ENCODE measurements at regions not wholly inside any gene's neighbourhood (a gene's known extent, or its start where the extent isn't known, plus 50 kb on each side); places are given as distances from the start of the nearest gene placed in this dataset.

DNA sequence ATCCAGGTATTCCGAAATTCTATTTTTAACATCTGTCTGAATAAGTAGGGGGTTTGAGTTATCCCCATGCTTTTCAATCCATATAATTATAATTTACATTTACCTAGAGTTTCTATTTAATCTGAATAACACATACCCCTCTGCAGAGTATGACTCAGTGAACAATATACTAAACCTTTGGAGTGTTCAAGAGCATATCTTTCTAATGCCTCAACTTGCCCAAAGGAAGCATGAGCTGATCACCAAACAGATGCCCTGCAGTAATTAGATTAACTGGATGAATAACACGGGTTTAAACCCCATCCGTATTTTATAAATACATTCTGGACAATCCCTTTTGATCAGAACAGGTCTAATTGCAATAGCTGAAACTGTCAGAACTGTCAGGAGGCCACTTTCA is 897.1 kb downstream of the TFAP2A start:
- DNase-seq (ENCODE audit: low read depth, low spot score): no peak

More for the DNA sequence above, 897.1 kb downstream of the TFAP2A start:
- Histone ChIP-seq H3K9me3 (ENCODE audit: control insufficient read depth in 1 of 2, insufficient read depth in 1 of 2, low read depth in 1 of 2, low read length in 2 of 2) (no peaks in the 10 kb centered on the region), H3K36me3 (ENCODE audit: control insufficient read depth in 1 of 2, insufficient read depth in 2 of 2, low read length in 2 of 2) (no peaks in the 10 kb centered on the region), H3K4me1 (ENCODE audit: control insufficient read depth in 1 of 2, insufficient read depth in 2 of 2, low read length in 2 of 2) (peaks cover 29 to 36% of the 10 kb centered on the region in 2 experiments), H3K27ac (ENCODE audit: low read depth, low read length) (no peak overlapping the region), H2AFZ (ENCODE audit: low read depth, low read length, poor library complexity, severe bottlenecking) (no peak overlapping the region), H4K20me1 (ENCODE audit: insufficient read depth) (no peaks in the 10 kb centered on the region), H3K9ac (ENCODE audit: low read length) (no peak overlapping the region), H3K27me3 (ENCODE audit: insufficient read depth, low read length) (no peaks in the 10 kb centered on the region), H3K9me2 (ENCODE audit: insufficient read depth) (no peaks in the 10 kb centered on the region), H3K4me2 (ENCODE audit: low read length) (no peak overlapping the region), H3K79me2 (ENCODE audit: insufficient read depth, low read length) (no peaks in the 10 kb centered on the region), H3K4me3 (replicated peaks in 1 of 2; ENCODE audit: low read depth in 1 of 2, low read length in 2 of 2) (no peak overlapping the region)
- no peak for ATAC-seq
- ChIA-PET POLR2A (no interaction called here), CTCF (no interaction called here), RAD21 (ENCODE audit: low non-redundant PET in 1 of 2, low total read pairs in 2 of 2, uncharacterized antibody in 2 of 2, unreplicated experiment in 2 of 2) (no interaction called here)
- BruUV-seq (replicated peaks): no TSS peak
- intact Hi-C loops (cut with micrococcal nuclease): no loop called here
- TF ChIP-seq JUND (IDR thresholded peaks at IDR 0.05) (no peak), TCF7L2 (IDR thresholded peaks at IDR 0.05; ENCODE audit: borderline replicate concordance, extremely low read depth, insufficient read depth, insufficient read length) (no peak)
- TF ChIP-seq, protein P1, sequence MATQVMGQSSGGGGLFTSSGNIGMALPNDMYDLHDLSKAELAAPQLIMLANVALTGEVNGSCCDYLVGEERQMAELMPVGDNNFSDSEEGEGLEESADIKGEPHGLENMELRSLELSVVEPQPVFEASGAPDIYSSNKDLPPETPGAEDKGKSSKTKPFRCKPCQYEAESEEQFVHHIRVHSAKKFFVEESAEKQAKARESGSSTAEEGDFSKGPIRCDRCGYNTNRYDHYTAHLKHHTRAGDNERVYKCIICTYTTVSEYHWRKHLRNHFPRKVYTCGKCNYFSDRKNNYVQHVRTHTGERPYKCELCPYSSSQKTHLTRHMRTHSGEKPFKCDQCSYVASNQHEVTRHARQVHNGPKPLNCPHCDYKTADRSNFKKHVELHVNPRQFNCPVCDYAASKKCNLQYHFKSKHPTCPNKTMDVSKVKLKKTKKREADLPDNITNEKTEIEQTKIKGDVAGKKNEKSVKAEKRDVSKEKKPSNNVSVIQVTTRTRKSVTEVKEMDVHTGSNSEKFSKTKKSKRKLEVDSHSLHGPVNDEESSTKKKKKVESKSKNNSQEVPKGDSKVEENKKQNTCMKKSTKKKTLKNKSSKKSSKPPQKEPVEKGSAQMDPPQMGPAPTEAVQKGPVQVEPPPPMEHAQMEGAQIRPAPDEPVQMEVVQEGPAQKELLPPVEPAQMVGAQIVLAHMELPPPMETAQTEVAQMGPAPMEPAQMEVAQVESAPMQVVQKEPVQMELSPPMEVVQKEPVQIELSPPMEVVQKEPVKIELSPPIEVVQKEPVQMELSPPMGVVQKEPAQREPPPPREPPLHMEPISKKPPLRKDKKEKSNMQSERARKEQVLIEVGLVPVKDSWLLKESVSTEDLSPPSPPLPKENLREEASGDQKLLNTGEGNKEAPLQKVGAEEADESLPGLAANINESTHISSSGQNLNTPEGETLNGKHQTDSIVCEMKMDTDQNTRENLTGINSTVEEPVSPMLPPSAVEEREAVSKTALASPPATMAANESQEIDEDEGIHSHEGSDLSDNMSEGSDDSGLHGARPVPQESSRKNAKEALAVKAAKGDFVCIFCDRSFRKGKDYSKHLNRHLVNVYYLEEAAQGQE (IDR thresholded peaks at IDR 0.05; ENCODE audit: low read depth): no peak
- TF ChIP-seq, protein P2, sequence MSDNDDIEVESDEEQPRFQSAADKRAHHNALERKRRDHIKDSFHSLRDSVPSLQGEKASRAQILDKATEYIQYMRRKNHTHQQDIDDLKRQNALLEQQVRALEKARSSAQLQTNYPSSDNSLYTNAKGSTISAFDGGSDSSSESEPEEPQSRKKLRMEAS (IDR thresholded peaks at IDR 0.05): no peak
